T-helper 1 cell treated with Interleukin-12 subunit alpha and Interleukin-12 subunit beta and Interleukin-4 antibody, amounts not matched to agents 30 μg/mL and 1 μg/mL, for 36 hours (primary cell): ENCODE measurements at regions not wholly inside any gene's neighbourhood (a gene's known extent, or its start where the extent isn't known, plus 50 kb on each side); places are given as distances from the start of the nearest gene placed in this dataset.

Experiments used
- H3K27ac Mint-ChIP-seq: one replicate; pipeline ENCODE4 v1.8.0; 2021; ENCODE audit warnings: mild to moderate bottlenecking, mixed read lengths
- H3K27me3 Mint-ChIP-seq: one replicate; pipeline ENCODE4 v1.8.0; 2021; ENCODE audit warnings: low read depth, mixed read lengths
- H3K36me3 Mint-ChIP-seq: one replicate; pipeline ENCODE4 v1.8.0; 2021; ENCODE audit warnings: low read depth, mixed read lengths
- H3K4me1 Mint-ChIP-seq: one replicate; pipeline ENCODE4 v1.8.0; 2021; ENCODE audit warnings: low read depth, mixed read lengths
- H3K4me3 Mint-ChIP-seq: one replicate; pipeline ENCODE4 v1.8.0; 2021; ENCODE audit warnings: mild to moderate bottlenecking, moderate library complexity, mixed read lengths
- H3K9me3 Mint-ChIP-seq: one replicate; pipeline ENCODE4 v1.8.0; 2021; ENCODE audit warnings: mixed read lengths

- Mint-ChIP-seq H3K27me3 (no peaks in the 10 kb centered on the region), H3K9me3 (peaks cover 13% of the 10 kb centered on the region), H3K27ac (peak overlapping the region; percentile 60), H3K4me3 (no peak overlapping the region), H3K4me1 (peaks cover 72% of the 10 kb centered on the region), H3K36me3 (peaks cover 7% of the 10 kb centered on the region)
These were observed 66.2 kb upstream of the WDR26 start for GRCh38 chr1:224500796-224501195.

- Mint-ChIP-seq H3K4me1 (peaks cover 72% of the 10 kb centered on the region), H3K36me3 (peaks cover 5% of the 10 kb centered on the region), H3K4me3 (no peak overlapping the region)
These were observed 67.2 kb upstream of the WDR26 start for GRCh38 chr1:224501836-224502235.

GRCh38 chr1:224502459-224503160 lies 68.0 kb upstream of the WDR26 start:
- Mint-ChIP-seq H3K27ac (peak overlapping the region; percentile 45), H3K9me3 (peaks cover 3% of the 10 kb centered on the region), H3K4me1 (peaks cover 64% of the 10 kb centered on the region), H3K36me3 (peaks cover 2% of the 10 kb centered on the region), H3K4me3 (no peak overlapping the region), H3K27me3 (no peaks in the 10 kb centered on the region)

More at GRCh38 chr1:224501836-224502235, 67.2 kb upstream of the WDR26 start:
- peaks cover 8% of the 10 kb centered on the region for H3K9me3 Mint-ChIP-seq
- H3K27ac Mint-ChIP-seq = no peak overlapping the region
- H3K27me3 Mint-ChIP-seq = no peaks in the 10 kb centered on the region

GRCh38 chr1:224503161-224504118 lies 68.8 kb upstream of the WDR26 start:
- Mint-ChIP-seq H3K4me3 (peak overlapping the region; percentile 16), H3K27ac (peak overlapping the region; percentile 57)

GRCh38 chr1:224504297-224505041 lies 69.9 kb upstream of the WDR26 start:
- H3K9me3 Mint-ChIP-seq = no peaks in the 10 kb centered on the region
- no peaks in the 10 kb centered on the region for H3K36me3 Mint-ChIP-seq
- no peak overlapping the region for H3K27ac Mint-ChIP-seq
- H3K4me3 Mint-ChIP-seq = no peak overlapping the region
- H3K27me3 Mint-ChIP-seq = no peaks in the 10 kb centered on the region
- peaks cover 50% of the 10 kb centered on the region for H3K4me1 Mint-ChIP-seq

More at GRCh38 chr1:224503161-224504118, 68.8 kb upstream of the WDR26 start:
- peaks cover 56% of the 10 kb centered on the region for H3K4me1 Mint-ChIP-seq
- no peaks in the 10 kb centered on the region for H3K27me3 Mint-ChIP-seq
- H3K9me3 Mint-ChIP-seq = no peaks in the 10 kb centered on the region
- H3K36me3 Mint-ChIP-seq = no peaks in the 10 kb centered on the region

- Mint-ChIP-seq H3K27ac (no peak overlapping the region), H3K4me1 (peaks cover 51% of the 10 kb centered on the region), H3K27me3 (no peaks in the 10 kb centered on the region), H3K4me3 (no peak overlapping the region), H3K9me3 (no peaks in the 10 kb centered on the region), H3K36me3 (no peaks in the 10 kb centered on the region)
These were observed 71.0 kb upstream of the WDR26 start for GRCh38 chr1:224505454-224506093.

GRCh38 chr1:224506141-224506814 lies 71.7 kb upstream of the WDR26 start:
- Mint-ChIP-seq H3K27ac (no peak overlapping the region), H3K4me1 (peaks cover 52% of the 10 kb centered on the region), H3K36me3 (no peaks in the 10 kb centered on the region), H3K27me3 (no peaks in the 10 kb centered on the region), H3K9me3 (no peaks in the 10 kb centered on the region), H3K4me3 (no peak overlapping the region)

GRCh38 chr1:224507771-224508523 lies 73.3 kb upstream of the WDR26 start:
- no peaks in the 10 kb centered on the region for H3K36me3 Mint-ChIP-seq
- H3K27ac Mint-ChIP-seq = peak overlapping the region; percentile 47
- H3K4me1 Mint-ChIP-seq = peaks cover 41% of the 10 kb centered on the region
- no peak overlapping the region for H3K4me3 Mint-ChIP-seq
- no peaks in the 10 kb centered on the region for H3K27me3 Mint-ChIP-seq
- H3K9me3 Mint-ChIP-seq = no peaks in the 10 kb centered on the region

GRCh38 chr1:224509907-224510306 lies 75.3 kb upstream of the WDR26 start:
- Mint-ChIP-seq H3K9me3 (no peaks in the 10 kb centered on the region), H3K36me3 (no peaks in the 10 kb centered on the region), H3K27me3 (no peaks in the 10 kb centered on the region), H3K4me1 (peaks cover 37% of the 10 kb centered on the region), H3K4me3 (no peak overlapping the region), H3K27ac (no peak overlapping the region)

- H3K9me3 Mint-ChIP-seq = no peaks in the 10 kb centered on the region
- no peaks in the 10 kb centered on the region for H3K36me3 Mint-ChIP-seq
- peak overlapping the region; percentile 9 for H3K27ac Mint-ChIP-seq
- H3K4me3 Mint-ChIP-seq = no peak overlapping the region
- H3K27me3 Mint-ChIP-seq = no peaks in the 10 kb centered on the region
- peaks cover 34% of the 10 kb centered on the region for H3K4me1 Mint-ChIP-seq
These were observed 76.5 kb upstream of the WDR26 start for GRCh38 chr1:224510880-224511645.

GRCh38 chr1:224512600-224513151 lies 78.1 kb upstream of the WDR26 start:
- Mint-ChIP-seq H3K27ac (no peak overlapping the region), H3K36me3 (no peaks in the 10 kb centered on the region), H3K27me3 (no peaks in the 10 kb centered on the region), H3K9me3 (no peaks in the 10 kb centered on the region), H3K4me3 (no peak overlapping the region), H3K4me1 (peaks cover 30% of the 10 kb centered on the region)

GRCh38 chr1:224513383-224513782 lies 78.8 kb upstream of the WDR26 start:
- H3K36me3 Mint-ChIP-seq = no peaks in the 10 kb centered on the region
- H3K9me3 Mint-ChIP-seq = no peaks in the 10 kb centered on the region

More at GRCh38 chr1:224513383-224513782, 78.8 kb upstream of the WDR26 start:
- Mint-ChIP-seq H3K4me3 (no peak overlapping the region), H3K27ac (peak overlapping the region; percentile 6), H3K27me3 (no peaks in the 10 kb centered on the region), H3K4me1 (peaks cover 30% of the 10 kb centered on the region)
